HG02571 (cell line): ENCODE measurements at regions not wholly inside any gene's neighbourhood (a gene's known extent, or its start where the extent isn't known, plus 50 kb on each side); places are given as distances from the start of the nearest gene placed in this dataset.

Experiments used
- ATAC-seq: cut with Tn5 transposase; IDR thresholded peaks from one replicate; pipeline ENCODE4 v1.9.1; 2021; ENCODE audit warnings: mild to moderate bottlenecking, moderate library complexity; ENCODE audit not compliant: unreplicated experiment

DNA sequence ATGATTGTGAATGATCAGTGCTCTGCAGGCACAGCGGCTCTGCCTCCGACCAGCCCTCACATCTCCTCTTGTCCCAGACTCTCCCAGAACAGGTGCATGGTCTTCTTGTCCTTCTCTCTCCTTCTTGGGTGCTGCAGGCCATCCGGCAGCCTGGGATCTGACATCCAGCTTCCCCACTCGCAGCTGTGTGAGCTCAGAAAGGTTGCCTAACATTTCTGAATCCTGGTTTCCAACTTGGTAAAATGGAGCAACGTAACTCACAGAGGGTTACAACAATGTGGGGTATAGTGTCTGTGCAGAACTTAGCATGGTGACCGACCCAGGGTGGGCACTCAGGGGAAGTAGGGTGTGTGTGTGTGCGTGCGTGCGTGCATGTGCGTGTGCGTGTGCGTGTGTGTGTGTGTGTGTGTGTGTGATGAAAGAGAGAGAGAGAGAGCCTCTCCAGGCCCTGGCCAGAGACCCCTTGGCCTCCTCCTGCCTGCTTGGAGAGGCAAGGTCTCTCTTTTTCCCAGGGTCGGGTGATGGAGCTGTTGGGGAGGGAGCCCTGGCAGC is 110.1 kb downstream of the SNX5 start:
- no peak for ATAC-seq

DNA sequence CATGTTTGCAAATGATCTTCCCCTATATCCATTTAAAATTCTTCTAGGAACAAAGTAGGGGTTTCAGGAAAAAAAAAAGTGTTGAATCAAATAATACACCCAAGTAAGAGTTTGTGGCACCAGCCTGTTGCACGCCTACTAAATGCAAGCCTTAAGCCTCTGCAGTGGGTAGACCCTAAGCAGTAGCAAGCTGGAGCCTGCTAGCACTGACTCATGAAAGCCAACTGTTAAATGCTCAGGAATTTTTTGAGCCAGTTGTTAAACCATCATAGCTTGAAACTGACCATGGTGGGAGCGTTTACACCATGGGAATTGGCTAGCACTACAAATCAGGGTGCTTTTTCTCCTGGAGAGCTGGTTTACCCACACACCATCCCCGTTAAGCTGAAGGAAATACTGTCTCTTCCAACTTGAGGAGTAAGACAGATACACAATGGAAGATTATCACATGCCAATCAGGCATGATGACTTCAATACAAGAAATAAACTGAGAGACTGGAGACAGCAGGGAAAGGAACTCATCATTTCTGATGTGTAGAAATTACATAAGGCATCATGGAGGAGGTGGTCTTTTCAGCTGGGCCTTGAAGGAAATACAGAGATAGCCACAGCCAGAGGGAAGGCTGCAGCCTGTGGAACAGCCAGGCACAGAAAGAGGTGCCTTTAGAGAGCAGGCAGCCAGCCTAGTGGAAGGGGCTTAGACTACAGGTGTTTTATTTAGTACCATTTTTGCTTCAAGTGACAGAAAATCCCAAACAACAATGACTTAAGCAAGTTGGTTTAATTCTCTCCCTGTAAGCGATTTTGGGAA is 110.8 kb downstream of the SNX5 start:
- no peak for ATAC-seq

DNA sequence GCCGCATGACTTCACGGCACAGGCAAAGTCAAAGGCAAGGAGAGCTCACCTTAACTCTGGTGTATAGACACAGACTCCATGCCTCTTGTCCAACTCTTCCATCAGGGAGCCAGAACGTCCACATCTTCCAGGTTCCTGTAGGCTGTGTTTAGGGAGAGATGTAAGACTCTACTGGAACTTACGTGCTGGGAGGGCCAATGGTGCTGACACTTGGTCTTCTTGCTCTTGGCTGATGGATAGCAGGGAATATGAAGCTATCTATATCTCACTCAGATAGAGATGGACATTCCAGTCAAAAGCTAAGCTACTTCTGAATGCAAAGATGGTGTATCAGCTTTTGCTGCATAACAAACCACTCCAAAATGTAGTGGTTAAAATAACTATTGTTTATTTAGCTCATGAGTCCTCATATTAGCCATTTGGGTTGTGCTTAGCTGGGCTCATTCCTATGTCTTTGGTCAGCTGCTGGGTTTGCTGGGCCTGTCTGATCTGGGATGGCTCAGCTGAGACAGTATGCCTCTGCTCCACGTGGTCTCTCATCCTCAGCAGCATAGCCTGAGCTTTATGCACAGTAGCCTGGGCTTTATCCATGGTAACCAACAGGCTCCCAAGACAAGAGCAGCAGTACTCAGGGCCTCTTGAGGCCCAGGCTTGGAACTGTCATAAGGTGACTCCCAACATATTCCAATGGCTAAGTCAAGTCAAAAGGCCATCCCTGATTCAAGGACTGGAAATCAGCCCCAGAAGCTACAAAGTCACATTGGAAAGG is 111.6 kb downstream of the SNX5 start:
- no peak for ATAC-seq

DNA sequence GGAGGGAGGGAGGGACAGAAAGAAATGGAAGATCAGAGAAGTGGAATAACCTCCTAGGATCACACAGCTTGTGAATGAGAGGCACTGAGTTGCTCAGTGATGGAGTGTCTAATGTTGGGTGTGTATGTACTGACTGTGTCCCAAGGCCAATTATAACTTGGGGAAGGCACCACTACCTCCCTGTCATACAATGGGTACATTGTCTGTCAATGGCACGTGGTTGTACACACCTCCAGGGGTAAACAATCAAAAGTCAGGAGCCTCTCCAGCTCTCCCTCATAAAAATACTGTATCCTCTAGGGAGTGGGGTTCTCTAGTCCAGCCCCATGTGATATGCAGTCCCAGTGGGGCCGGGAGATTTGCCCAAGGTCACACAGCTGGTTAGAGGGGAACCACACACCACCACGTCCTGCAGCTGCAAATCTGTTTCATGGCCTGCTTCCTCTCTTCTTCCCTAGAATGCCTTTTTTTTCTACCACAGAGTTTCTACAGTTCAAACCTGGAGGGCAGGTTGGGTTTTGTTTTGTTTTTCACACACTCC is 112.5 kb downstream of the SNX5 start:
- ATAC-seq, result peak; percentile 81

DNA sequence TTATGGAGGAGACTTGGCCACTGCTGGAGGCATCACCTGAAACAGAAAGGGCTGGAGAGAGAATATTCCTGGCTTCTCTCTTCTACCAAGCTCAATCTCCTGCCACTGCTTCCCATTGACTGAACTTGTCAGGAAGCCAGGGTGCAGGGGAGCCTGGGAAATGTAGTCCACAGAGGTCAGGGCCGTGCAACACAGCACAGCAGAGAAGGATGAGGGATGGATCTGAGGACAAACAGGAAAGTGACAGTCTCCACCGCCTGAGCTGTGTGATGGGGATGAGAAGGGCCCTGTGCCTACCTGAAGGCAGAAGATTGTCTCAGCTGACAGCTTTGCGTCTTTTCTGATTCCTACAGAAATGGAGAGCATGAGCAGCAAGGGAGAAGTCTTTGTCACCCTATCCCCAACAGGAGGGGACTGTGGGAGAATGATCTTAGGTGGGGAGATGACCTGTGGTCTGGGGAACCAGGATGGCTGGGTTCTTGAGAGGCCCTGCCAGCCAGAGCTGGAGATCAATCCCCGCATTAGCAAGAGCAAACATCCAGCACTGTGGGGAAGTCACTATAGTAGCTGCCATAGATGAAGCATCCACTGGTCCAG is 114.2 kb downstream of the SNX5 start:
- no peak for ATAC-seq

DNA sequence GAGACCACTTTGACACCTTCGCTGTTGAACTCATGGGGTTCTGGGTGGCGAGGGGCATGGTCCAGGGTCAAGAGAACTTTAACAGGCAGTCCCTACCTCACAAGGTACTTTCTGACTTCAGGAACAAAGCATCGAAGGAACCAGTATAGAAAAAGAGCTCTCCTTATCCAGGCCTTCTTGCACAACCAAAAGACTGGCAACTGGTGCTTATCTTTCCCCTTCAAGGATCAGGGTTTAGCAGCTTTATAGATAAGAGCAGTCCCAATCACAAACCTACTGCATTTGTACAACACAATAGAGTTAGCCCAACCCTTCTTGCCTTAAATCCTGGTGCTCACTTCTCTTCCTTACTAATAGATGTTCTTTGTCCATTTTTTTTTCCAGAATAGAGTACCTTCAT is 116.3 kb downstream of the SNX5 start:
- ATAC-seq, result no peak

DNA sequence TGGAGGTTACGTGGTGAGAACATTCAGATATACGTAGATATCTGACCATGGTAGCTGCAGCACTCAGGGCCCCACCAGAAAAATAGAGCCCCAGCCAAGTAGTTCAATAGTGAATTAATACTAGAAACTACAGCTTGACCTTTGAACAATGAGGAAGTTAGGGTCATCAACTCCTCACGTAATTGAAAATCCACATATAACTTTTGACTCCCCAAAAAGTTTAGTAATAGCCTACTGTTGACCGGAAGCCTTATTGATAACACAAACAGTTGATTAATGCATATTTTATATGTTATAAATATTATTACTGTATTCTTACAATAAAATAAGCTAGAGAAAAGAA is 117.9 kb downstream of the SNX5 start:
- no peak for ATAC-seq

DNA sequence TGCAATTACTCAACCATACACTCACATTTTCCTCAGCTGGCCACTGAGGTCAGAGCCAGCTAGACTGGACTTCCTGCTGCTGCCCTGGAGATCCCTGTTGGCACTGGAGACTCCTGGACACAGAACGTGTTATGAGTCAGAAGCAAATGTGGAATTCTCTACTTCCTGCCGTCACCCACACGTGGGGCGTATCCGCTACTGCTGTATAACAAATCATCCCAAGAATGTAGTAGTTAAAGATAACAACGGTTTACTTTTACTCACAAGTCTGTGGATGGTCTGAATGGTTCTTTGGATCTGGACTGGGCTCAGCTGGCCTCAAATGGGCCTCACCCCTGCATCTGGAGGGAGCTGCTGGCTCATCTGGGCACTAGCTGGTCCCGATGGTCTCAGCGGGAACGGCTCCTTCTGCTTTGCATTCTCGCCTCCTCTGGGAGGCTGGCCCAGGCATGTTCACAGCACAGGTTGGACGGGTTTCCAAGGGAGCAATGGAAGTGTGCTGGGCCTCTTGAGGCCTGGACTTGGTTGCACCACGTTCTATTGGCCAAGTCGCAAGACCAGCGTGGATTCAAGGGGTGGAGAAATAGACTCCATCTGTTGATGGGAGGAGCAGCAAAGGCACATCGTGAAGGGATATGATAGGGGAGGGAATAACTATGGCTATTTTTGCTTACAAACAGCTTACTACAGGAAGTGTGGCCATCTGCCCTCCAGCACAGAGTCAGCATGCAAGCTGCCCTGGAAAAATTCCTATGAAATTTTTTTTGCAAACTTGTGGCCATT is 118.5 kb downstream of the SNX5 start:
- no peak for ATAC-seq

DNA sequence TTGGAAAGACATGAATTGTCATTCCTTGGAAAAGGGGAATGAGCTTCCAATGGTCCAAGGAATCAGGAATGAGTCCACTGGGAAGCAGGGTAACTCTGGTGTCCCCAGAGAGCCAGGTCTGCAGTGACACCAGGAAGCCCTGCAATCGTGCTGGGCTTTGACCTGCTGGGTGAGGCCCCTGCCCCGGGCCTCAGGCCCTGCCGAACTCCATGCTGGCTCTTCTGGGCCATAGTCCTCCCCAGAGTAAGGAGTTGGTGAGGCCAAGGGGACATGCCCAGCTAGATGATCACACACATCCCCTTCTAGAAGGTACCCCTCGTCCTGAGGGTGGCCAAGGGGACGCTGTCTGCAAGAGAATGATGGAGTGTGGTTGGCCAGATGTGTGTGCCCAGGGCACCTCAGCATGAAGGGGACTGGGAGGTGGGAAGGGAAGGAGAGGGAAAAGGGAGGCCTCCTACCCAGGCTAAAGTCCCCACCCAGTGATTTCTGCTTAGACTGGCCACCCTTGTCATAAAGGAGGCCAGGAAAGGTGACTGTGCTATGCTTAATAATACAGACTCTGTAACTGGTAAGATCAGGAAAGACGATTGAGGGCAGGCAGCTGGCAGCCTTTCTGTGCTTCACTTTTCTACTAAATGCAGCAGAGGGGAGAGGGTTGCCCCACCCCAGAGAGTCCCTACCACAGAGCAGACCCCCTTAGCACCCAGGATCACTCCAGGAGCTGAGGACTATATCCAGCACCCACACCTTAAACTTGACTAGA is 119.3 kb downstream of the SNX5 start:
- ATAC-seq, result no peak

DNA sequence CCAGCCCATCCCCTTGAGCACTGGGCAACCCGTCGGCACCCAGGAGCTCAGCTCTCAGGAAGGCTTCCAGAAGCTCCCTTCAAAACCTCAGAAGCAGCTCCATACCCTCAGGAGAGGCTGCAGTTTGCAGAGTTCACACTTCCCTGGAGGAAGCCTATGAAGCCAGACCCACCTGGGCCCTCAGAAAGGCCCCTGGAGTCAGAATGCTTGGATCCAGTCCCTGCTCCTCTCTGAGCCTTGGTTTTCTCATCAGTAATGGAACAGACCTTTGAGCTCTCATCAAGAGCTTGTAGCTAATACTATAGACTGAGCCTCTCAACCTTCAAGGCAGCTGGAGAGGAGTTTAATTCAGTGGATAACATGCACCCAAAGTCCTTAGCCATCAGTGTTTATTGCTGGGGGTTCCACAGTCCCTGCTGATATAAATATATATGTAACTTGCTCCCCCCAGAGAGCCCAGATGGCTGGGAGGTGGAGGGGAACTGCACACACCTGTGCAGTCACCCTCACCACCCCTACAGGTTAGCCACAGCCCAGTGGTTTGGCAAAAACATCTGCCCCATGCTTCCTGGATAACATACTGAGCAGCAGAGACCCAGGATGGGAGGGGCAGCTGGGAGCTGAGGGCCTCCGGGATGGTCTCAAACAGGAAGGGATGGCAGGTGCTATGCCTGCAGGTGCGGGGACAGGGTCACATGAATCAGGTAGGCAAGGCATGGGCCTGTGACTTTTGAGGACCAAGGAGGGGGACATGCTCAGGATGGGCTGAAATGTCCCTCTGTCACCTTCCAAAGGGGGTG is 120.1 kb downstream of the SNX5 start:
- no peak for ATAC-seq

DNA sequence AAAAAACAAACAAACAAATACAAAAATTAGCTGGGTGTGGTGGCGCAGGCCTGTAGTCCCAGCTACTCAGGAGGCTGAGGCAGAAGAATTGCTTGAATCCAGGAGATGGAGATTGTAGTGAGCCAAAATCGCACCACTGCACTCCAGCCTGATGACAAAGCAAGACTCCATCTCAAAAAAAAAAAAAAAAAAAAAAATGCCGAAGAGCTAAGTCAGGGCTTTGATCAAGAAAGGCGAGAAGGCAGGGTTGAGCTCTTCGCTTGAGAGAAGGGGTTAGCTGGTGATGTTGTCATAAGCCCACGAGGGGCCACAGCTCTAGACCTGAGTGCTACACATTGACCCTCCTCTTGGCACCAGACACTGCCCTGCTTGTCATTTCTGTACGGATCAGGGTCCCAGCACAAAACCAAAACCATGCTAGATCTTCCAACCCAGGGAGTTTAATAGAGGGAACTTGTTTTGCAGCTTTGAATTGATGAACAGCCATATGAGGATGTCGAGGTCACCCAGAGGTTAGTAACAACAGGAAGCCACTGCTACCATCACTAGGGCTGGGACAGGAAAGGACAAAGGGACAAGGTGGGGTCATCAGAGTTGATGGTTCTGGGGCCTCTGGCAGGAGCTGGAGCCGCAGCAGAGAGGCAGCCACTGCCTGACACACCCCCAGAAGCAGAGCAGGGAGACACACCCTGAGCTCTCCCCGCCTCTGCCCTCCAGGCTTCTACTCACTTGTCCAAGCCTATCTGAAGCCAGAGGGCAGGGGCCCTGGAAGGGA is 122.7 kb downstream of the SNX5 start:
- ATAC-seq, result no peak

DNA sequence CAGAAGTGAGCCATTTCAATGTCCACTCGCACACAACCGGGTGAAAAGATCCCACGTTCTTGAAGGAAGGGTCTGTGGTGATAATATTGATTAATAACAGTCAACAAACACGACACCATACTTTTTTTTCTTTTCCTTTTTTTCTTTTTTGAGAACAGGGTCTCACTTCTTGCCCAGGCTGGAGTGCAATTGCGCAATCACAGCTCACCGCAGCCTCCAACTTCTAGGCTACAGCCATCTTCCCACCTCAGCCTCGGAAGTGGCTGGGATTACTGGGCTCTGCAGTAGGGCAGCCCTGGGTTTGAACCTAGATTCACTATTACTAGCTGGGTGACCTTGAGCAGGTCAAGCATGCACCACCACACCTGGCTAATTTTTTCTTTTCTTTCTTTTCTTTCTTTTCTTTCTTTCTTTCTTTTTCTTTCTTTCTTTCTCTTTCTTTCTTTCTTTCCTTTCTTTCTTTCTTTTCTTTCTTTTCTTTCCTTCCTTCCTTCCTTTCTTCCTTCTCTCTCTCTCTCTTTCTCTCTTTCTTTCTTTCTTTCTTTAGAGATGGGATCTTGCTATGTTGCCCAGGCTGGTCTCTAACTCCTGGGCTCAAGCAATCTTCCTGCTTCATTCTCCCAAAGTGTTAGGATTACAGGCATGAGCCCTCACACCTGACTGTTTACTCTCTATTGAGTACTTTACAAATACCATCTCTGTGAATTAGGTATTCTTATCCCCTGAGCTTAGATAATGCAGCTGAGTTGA is 123.9 kb downstream of the SNX5 start:
- ATAC-seq, result no peak

DNA sequence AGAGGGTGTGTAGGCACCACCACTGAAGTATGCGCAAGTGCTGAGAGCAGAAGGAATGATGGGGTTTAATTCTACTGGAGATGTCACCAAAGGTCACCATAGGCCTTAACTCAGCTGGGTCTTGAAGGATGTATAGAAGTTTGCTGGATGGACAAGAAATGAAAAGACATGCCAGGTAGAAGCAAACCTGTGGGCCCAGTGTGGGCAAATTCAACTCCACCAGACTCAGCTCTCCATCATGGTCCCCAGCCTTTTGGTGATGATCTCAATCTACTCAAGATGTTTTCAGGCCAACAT is 124.5 kb downstream of the SNX5 start:
- ATAC-seq, result no peak

DNA sequence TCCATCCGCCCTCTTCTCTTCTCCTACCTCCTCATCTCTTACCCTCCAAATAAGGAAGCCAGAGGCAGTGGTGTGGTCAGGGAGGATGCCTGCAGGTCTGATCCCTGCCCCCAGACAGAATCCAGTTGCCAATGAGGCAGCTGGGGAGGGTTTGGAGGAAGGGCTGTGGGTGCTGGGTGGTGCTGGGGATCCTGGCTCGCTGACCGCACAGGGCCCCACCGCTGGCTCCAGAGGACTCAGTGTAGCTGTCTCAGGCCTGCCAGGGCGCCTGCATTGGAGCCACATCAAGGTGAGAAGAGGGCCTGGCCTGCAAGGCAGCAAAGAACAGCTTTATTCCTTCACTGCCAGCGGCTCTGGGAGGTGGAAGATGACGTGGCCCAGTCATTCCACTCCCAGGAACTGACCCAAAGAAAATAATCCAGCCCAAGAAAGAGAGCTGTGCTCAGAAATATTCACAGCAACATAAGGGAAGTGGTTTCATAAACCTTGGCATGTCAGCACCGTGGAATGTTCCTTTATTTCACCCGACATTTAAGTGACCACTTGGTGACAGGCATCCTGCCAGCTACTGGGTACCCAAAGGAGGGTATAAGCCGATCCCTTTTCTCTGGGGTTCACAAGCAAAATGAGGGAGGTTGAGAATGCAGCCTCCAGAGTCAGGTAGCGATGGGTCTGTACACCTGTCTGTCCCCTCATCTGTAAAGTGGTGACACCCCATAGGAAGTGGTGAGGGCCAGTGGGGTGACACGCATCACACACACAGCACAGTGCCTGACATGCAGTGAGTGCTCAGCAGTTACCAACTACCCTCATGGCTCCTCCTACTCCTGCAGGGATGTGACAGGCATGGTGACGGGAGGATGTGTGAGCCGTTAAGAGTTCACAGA is 125.1 kb downstream of the SNX5 start:
- no peak for ATAC-seq

DNA sequence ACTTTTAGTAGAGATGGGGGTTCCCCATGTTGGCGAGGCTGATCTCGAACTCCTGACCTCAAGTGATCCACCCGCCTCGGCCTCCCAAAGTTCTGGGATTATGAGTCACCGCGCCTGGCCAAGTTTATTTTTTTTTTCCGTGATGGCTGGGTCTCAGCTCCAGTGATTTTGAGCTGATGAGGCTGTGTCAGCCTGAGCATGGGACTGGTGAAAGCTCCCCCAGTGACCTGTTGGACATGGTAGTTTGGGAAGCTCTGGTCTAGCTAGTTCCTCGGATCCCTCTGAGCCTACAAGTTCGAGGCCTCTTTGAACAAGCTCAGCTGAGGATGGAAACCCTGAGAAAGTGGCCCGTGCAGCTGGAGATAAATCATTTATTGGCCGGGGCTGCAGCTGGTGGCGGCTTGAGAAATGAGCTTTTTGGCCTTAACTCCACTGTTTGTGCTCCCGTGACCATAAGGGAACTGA is 126.8 kb downstream of the SNX5 start:
- ATAC-seq, result no peak

DNA sequence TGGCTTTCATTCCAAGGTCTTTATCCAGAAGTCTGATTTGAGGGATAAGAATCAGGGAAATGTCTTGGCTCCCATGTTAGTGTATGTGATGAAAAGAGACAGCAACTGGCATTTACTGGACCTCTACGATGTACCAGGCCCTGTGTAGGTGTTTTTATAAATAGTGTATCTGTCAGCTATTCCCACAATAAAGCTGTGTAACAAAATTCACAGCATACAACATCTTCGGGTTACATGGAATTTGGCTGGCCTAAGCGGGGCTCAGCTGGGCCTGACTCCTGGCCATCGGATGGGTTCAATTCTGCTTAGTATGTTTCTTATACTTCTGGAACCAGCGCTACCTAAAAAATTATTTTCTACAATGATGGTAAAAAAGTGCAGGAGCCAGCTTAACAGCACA is 128.2 kb downstream of the SNX5 start:
- no peak for ATAC-seq

DNA sequence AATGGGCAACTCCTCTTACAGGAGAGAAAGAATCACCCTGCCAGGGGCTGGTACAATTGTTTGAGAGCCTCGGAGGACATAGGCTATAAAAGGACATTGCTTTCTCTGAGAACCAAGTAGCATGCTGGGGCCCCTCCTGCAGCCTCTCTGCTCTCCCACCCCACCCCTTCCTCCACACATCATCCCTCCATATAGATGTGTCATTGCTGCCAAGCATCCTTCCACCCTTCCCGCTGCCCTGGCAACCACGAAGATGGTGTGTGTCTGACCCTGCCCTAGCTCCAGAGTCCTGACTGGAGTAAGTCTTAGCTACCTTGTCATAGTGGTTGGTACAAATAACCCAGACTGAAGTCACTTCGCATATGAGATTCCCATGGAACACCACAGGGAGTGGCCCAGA is 129.7 kb downstream of the SNX5 start:
- ATAC-seq, result no peak
